GM19043 (cell line): ENCODE measurements at regions not wholly inside any gene's neighbourhood (a gene's known extent, or its start where the extent isn't known, plus 50 kb on each side); places are given as distances from the start of the nearest gene placed in this dataset.
"Not testable (repeated sequence)": the region's sequence is repeated elsewhere in the genome, so short reads cannot be mapped to it uniquely, and the experiment has no call there.

Experiments used
- ATAC-seq: cut with Tn5 transposase; IDR thresholded peaks from one replicate; pipeline ENCODE4 v1.9.1; 2021; ENCODE audit warnings: low read depth; ENCODE audit not compliant: unreplicated experiment

- no peak for ATAC-seq
These were observed 80.6 kb downstream of the MFSD1 start for GRCh38 chr3:158882445-158882844.

GRCh38 chr3:158896729-158897128 lies 94.9 kb downstream of the MFSD1 start:
- ATAC-seq: no peak

GRCh38 chr3:158906749-158907148 lies 104.9 kb downstream of the MFSD1 start:
- no peak for ATAC-seq

GRCh38 chr3:158908187-158908734 lies 106.4 kb downstream of the MFSD1 start:
- no peak for ATAC-seq

GRCh38 chr3:158909870-158910269 lies 108.0 kb downstream of the MFSD1 start:
- ATAC-seq: no peak

GRCh38 chr3:158911586-158911985 lies 109.7 kb downstream of the MFSD1 start:
- no peak for ATAC-seq

- no peak for ATAC-seq
These were observed 110.3 kb downstream of the MFSD1 start for GRCh38 chr3:158912188-158912587.

GRCh38 chr3:158912621-158913020 lies 110.8 kb downstream of the MFSD1 start:
- ATAC-seq: no peak

GRCh38 chr3:158916111-158916510 lies 114.3 kb downstream of the MFSD1 start:
- ATAC-seq: no peak

- peak; percentile 76 for ATAC-seq
These were observed 116.2 kb downstream of the MFSD1 start for GRCh38 chr3:158918008-158918407.

GRCh38 chr3:158918451-158918850 lies 116.6 kb downstream of the MFSD1 start:
- ATAC-seq: no peak

- ATAC-seq: no peak
These were observed 118.5 kb downstream of the MFSD1 start for GRCh38 chr3:158920371-158920770.

GRCh38 chr3:158925021-158925420 lies 123.2 kb downstream of the MFSD1 start:
- no peak for ATAC-seq

- no peak for ATAC-seq
These were observed 124.1 kb downstream of the MFSD1 start for GRCh38 chr3:158925828-158926494.

GRCh38 chr3:158935846-158936245 lies 134.0 kb downstream of the MFSD1 start:
- no peak for ATAC-seq

- ATAC-seq: no peak
These were observed 134.8 kb downstream of the MFSD1 start for GRCh38 chr3:158936530-158937113.

- no peak for ATAC-seq
These were observed 148.5 kb downstream of the MFSD1 start for GRCh38 chr3:158950178-158950901.

GRCh38 chr3:158953131-158953530 lies 151.3 kb downstream of the MFSD1 start:
- ATAC-seq: no peak

GRCh38 chr3:158954420-158954819 lies 152.6 kb downstream of the MFSD1 start:
- no peak for ATAC-seq

GRCh38 chr3:158957777-158958176 lies 155.9 kb downstream of the MFSD1 start:
- not testable (repeated sequence) for ATAC-seq

GRCh38 chr3:158958873-158959272 lies 157.0 kb downstream of the MFSD1 start:
- no peak for ATAC-seq

GRCh38 chr3:158961471-158961870 lies 159.6 kb downstream of the MFSD1 start:
- ATAC-seq: no peak
